NCI-H226 (cell line): ENCODE measurements at regions not wholly inside any gene's neighbourhood (a gene's known extent, or its start where the extent isn't known, plus 50 kb on each side); places are given as distances from the start of the nearest gene placed in this dataset.

Experiments
- DNase-seq: peaks from one replicate; pipeline ENCODE4 v3.0.0-alpha.2; 2015

- DNase-seq, result no peak
Measured at GRCh38 chr9:91073049-91073810, 271.6 kb downstream of the SYK start.

- DNase-seq, result no peak
Measured at GRCh38 chr9:91073811-91074771, 272.5 kb downstream of the SYK start.

- no peak for DNase-seq
Measured at GRCh38 chr9:91074866-91075265, 273.2 kb downstream of the SYK start.

- DNase-seq, result no peak
Measured at GRCh38 chr9:91075279-91075678, 273.7 kb downstream of the SYK start.

GRCh38 chr9:91077624-91078368 is 276.2 kb downstream of the SYK start:
- DNase-seq, result no peak

- DNase-seq, result no peak
Measured at GRCh38 chr9:91078369-91078695, 276.7 kb downstream of the SYK start.

- no peak for DNase-seq
Measured at GRCh38 chr9:91082731-91083130, 279.0 kb downstream of the AUH start.

- no peak for DNase-seq
Measured at GRCh38 chr9:91084896-91085516, 276.7 kb downstream of the AUH start.

GRCh38 chr9:91085517-91086291 is 276.0 kb downstream of the AUH start:
- no peak for DNase-seq

GRCh38 chr9:91086657-91087461 is 274.9 kb downstream of the AUH start:
- DNase-seq, result peak; percentile 15

GRCh38 chr9:91087462-91087759 is 274.3 kb downstream of the AUH start:
- no peak for DNase-seq

- no peak for DNase-seq
Measured at GRCh38 chr9:91089405-91090129, 272.2 kb downstream of the AUH start.

- DNase-seq, result no peak
Measured at GRCh38 chr9:91090130-91090410, 271.6 kb downstream of the AUH start.

GRCh38 chr9:91092214-91092613 is 269.5 kb downstream of the AUH start:
- no peak for DNase-seq

- DNase-seq, result no peak
Measured at GRCh38 chr9:91094324-91095088, 267.2 kb downstream of the AUH start.

- DNase-seq, result no peak
Measured at GRCh38 chr9:91098203-91098850, 263.4 kb downstream of the AUH start.

GRCh38 chr9:91099436-91099835 is 262.3 kb downstream of the AUH start:
- DNase-seq, result no peak

GRCh38 chr9:91100878-91101450 is 260.8 kb downstream of the AUH start:
- no peak for DNase-seq

GRCh38 chr9:91101611-91102168 is 260.0 kb downstream of the AUH start:
- DNase-seq, result no peak
